Ammon's horn (tissue), 1 donor: ENCODE measurements at regions not wholly inside any gene's neighbourhood (a gene's known extent, or its start where the extent isn't known, plus 50 kb on each side); places are given as distances from the start of the nearest gene placed in this dataset.
"Not testable (repeated sequence)": the region's sequence is repeated elsewhere in the genome, so short reads cannot be mapped to it uniquely, and the experiment has no call there.

Experiments used
- DNase-seq: peaks from one replicate; pipeline ENCODE4 v3.0.0-alpha.2; 2016; ENCODE audit warnings: low spot score

- DNase-seq, result no peak
Measured at GRCh38 chr15:45810201-45810600, 175.4 kb downstream of the SQOR start.

- DNase-seq, result no peak
Measured at GRCh38 chr15:45812200-45812599, 177.4 kb downstream of the SQOR start.

GRCh38 chr15:45817578-45817977 lies 182.7 kb downstream of the SQOR start:
- not testable (repeated sequence) for DNase-seq

GRCh38 chr15:45821390-45821789 lies 186.6 kb downstream of the SQOR start:
- DNase-seq, result no peak

GRCh38 chr15:45822968-45823367 lies 188.1 kb downstream of the SQOR start:
- DNase-seq, result not testable (repeated sequence)

GRCh38 chr15:45827275-45827674 lies 192.4 kb downstream of the SQOR start:
- no peak for DNase-seq

- DNase-seq, result no peak
Measured at GRCh38 chr15:45827766-45828165, 192.9 kb downstream of the SQOR start.

GRCh38 chr15:45829336-45830153 lies 194.7 kb downstream of the SQOR start:
- no peak for DNase-seq

GRCh38 chr15:45831787-45832186 lies 197.0 kb downstream of the SQOR start:
- no peak for DNase-seq

- no peak for DNase-seq
Measured at GRCh38 chr15:45834622-45835021, 199.8 kb downstream of the SQOR start.

GRCh38 chr15:45842151-45842550 lies 207.3 kb downstream of the SQOR start:
- DNase-seq, result no peak

GRCh38 chr15:45847645-45848044 lies 212.8 kb downstream of the SQOR start:
- no peak for DNase-seq

- DNase-seq, result no peak
Measured at GRCh38 chr15:45849136-45849535, 214.3 kb downstream of the SQOR start.

GRCh38 chr15:45854455-45855202 lies 219.8 kb downstream of the SQOR start:
- DNase-seq, result no peak

- no peak for DNase-seq
Measured at GRCh38 chr15:45855210-45855906, 220.5 kb downstream of the SQOR start.

GRCh38 chr15:45855907-45856579 lies 221.2 kb downstream of the SQOR start:
- no peak for DNase-seq

- no peak for DNase-seq
Measured at GRCh38 chr15:45857291-45857690, 222.5 kb downstream of the SQOR start.

GRCh38 chr15:45858491-45858890 lies 223.7 kb downstream of the SQOR start:
- DNase-seq, result no peak

- no peak for DNase-seq
Measured at GRCh38 chr15:45862034-45862433, 227.2 kb downstream of the SQOR start.

- DNase-seq, result no peak
Measured at GRCh38 chr15:45863881-45864580, 229.2 kb downstream of the SQOR start.

GRCh38 chr15:45866616-45867015 lies 231.8 kb downstream of the SQOR start:
- no peak for DNase-seq

- DNase-seq, result no peak
Measured at GRCh38 chr15:45867281-45867680, 232.5 kb downstream of the SQOR start.
